GM23248 (cell line): ENCODE measurements at regions not wholly inside any gene's neighbourhood (a gene's known extent, or its start where the extent isn't known, plus 50 kb on each side); places are given as distances from the start of the nearest gene placed in this dataset.

ENCODE experiments used
- DNase-seq: peaks from one replicate; pipeline ENCODE4 v3.0.0-alpha.2; 2015
- H2AFZ ChIP-seq: fragments of 200-600 bp; sonication (generic); 2 replicates; pipeline ENCODE4 v1.6.1; 2016; ENCODE audit warnings: antibody characterized with exemption
- H3F3A ChIP-seq: fragments of 200-600 bp; sonication (generic); 2 replicates; pipeline ENCODE4 v1.6.1; 2016; ENCODE audit warnings: mild to moderate bottlenecking, antibody characterized with exemption, mixed run types; ENCODE audit not compliant: insufficient read depth
- H3K27ac ChIP-seq: fragments of 200-600 bp; sonication (generic); 2 replicates; pipeline ENCODE4 v1.5.1; 2016; ENCODE audit warnings: mild to moderate bottlenecking
- H3K27me3 ChIP-seq: fragments of 200-600 bp; sonication (generic); replicated peaks from 2 replicates; pipeline ENCODE4 v1.6.1; 2016; ENCODE audit warnings: mild to moderate bottlenecking; ENCODE audit not compliant: insufficient read depth
- H3K36me3 ChIP-seq: fragments of 200-600 bp; sonication (generic); 2 replicates; pipeline ENCODE4 v1.6.1; 2016; ENCODE audit warnings: low read depth, mild to moderate bottlenecking
- H3K4me1 ChIP-seq: fragments of 200-600 bp; sonication (generic); 2 replicates; pipeline ENCODE4 v1.6.1; 2016; ENCODE audit warnings: mild to moderate bottlenecking; ENCODE audit not compliant: insufficient read depth
- H3K4me2 ChIP-seq: fragments of 200-600 bp; sonication (generic); one replicate; pipeline ENCODE4 v1.6.1; 2016; ENCODE audit warnings: mild to moderate bottlenecking; ENCODE audit not compliant: unreplicated experiment
- H3K4me3 ChIP-seq: fragments of 200-600 bp; sonication (generic); 2 replicates; pipeline ENCODE4 v1.5.1; 2016; ENCODE audit warnings: mild to moderate bottlenecking
- H3K79me2 ChIP-seq: fragments of 200-600 bp; sonication (generic); 2 replicates; pipeline ENCODE4 v1.6.1; 2016; ENCODE audit warnings: mild to moderate bottlenecking; ENCODE audit not compliant: insufficient read depth
- H3K9ac ChIP-seq: fragments of 200-600 bp; sonication (generic); 2 replicates; pipeline ENCODE4 v1.6.1; 2016; ENCODE audit warnings: mild to moderate bottlenecking
- H3K9me2 ChIP-seq: fragments of 200-600 bp; sonication (generic); 2 replicates; pipeline ENCODE4 v1.6.1; 2016; ENCODE audit warnings: mixed run types, mild to moderate bottlenecking, moderate library complexity; ENCODE audit not compliant: insufficient read depth
- H3K9me3 ChIP-seq: fragments of 200-600 bp; sonication (generic); one replicate; pipeline ENCODE4 v1.6.1; 2017; ENCODE audit warnings: low read depth
- H4K20me1 ChIP-seq: fragments of 200-600 bp; sonication (generic); 2 replicates; pipeline ENCODE4 v1.6.0; 2016; ENCODE audit not compliant: insufficient read depth
- EZH2 ChIP-seq: fragments of 200-600 bp; sonication (generic); IDR thresholded peaks from 2 replicates; pipeline ENCODE4 v1.6.1; 2018; ENCODE audit warnings: antibody characterized with exemption, mild to moderate bottlenecking; ENCODE audit not compliant: insufficient read depth, poor library complexity, severe bottlenecking
- EZH2phosphoT487 ChIP-seq: fragments of 200-600 bp; sonication (generic); IDR thresholded peaks from 2 replicates; pipeline ENCODE4 v1.6.1; 2018; ENCODE audit warnings: antibody characterized with exemption, moderate library complexity, mild to moderate bottlenecking, low read depth; ENCODE audit not compliant: insufficient read depth
- WGBS, 2 experiments: methylation state at CpG; one replicate each; pipeline ENCODE4 v1.1.6; 2015 to 2017; ENCODE audit warnings: low lambda C conversion rate in 2 of 2, low coverage in 1 of 2; ENCODE audit errors: missing lambda C conversion rate in 2 of 2; 5-methylcytosine and 5-hydroxymethylcytosine counted together
- in situ Hi-C: fragments of 300-500 bp; cut with MboI; formaldehyde crosslinking; loops from 2 replicates; pipeline ENCODE4 v1.15.0; 2020

DNA sequence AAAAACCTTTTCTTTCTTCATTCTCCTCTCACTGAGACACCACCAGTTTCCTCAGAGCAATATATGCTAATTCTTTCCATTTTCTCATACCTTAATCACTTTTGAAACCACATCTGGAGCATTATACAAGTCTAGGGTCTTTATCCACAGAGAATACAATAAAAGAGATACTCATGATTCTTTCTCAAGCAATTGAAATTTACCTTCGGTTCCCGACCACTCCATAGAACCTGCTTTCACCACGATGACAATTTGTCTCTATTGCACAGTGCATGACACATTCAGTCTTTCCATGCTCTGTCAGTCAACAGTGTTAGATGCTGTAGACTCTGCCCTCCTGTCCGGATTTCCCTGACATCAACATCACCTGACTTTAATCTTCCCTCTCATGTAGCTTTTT is 409.3 kb upstream of the NWD2 start:
- Histone ChIP-seq H4K20me1 (no peaks in the 10 kb centered on the region; the same call in 1 of the 2 replicates), H3K9ac (no peak overlapping the region), H3K27ac (no peak overlapping the region), H3K27me3 (no peaks in the 10 kb centered on the region), H3K79me2 (no peaks in the 10 kb centered on the region), H3K9me2 (no peaks in the 10 kb centered on the region), H3F3A (no peaks in the 10 kb centered on the region), H3K36me3 (no peaks in the 10 kb centered on the region), H2AFZ (no peak overlapping the region), H3K9me3 (no peaks in the 10 kb centered on the region), H3K4me1 (no peaks in the 10 kb centered on the region), H3K4me2 (no peak overlapping the region), H3K4me3 (no peak overlapping the region)
- no peak for DNase-seq
- in situ Hi-C loops, result no loop called here
- WGBS, 2 experiments, result 15 to 18% methylated on average over 4 of the region's 4 CpGs
- TF ChIP-seq EZH2phosphoT487 (no peak), EZH2 (no peak)

DNA sequence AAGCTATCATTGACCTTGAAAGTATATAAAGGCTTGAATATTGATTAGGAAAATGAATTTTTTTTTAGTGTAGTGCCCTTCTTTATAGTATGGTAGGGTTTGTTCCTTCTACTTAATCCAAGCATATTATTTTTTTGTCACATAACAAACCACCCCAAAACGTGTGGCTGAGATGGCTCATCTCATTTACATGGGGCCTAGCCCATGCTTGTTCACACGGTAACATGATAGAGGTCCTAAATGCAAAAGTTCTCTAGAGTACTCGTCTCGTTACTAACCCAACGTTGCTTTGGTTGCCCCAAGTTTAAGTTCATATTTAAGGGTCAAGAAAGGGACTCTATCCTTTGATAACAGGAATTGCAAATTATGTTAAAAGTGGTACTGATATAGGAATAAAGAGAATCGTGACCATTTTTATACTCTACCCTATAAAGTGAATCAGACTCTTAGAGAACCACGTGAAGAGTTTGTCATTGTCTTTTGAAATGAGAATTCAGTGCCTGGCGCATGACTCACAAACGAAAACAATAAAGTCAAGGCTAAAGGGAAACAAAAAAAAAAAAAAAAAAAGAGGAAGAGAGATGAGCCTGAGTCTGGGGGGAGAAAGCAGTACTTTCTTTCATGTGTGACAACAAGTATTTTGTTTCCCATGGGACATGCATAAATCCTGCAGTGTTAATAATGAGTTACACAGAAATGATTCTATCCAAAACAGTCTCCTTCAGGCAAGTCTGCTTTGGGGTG is 402.8 kb upstream of the NWD2 start:
- Histone ChIP-seq H3K36me3 (no peaks in the 10 kb centered on the region), H3K9ac (no peak overlapping the region), H3K27ac (no peak overlapping the region), H2AFZ (no peak overlapping the region), H4K20me1 (no peaks in the 10 kb centered on the region), H3K27me3 (no peaks in the 10 kb centered on the region), H3K9me2 (no peaks in the 10 kb centered on the region), H3K79me2 (no peaks in the 10 kb centered on the region), H3K4me3 (no peak overlapping the region), H3K9me3 (no peaks in the 10 kb centered on the region), H3K4me1 (no peaks in the 10 kb centered on the region), H3K4me2 (no peak overlapping the region), H3F3A (no peaks in the 10 kb centered on the region)
- in situ Hi-C loops, result no loop called here
- TF ChIP-seq EZH2, result no peak
- no peak for TF ChIP-seq EZH2phosphoT487
- no peak for DNase-seq
- WGBS, 2 experiments, result 36 to 39% methylated on average over 9 of the region's 9 CpGs

GRCh38 chr4:36844448-36844847 is 400.1 kb upstream of the NWD2 start:
- H3K4me1 ChIP-seq, result no peaks in the 10 kb centered on the region
- no peak overlapping the region for H3K9ac ChIP-seq
- no peaks in the 10 kb centered on the region for H3F3A ChIP-seq
- no peaks in the 10 kb centered on the region for H3K36me3 ChIP-seq
- H3K79me2 ChIP-seq, result no peaks in the 10 kb centered on the region
- no peaks in the 10 kb centered on the region for H4K20me1 ChIP-seq
- H3K9me2 ChIP-seq, result no peaks in the 10 kb centered on the region
- H3K4me2 ChIP-seq, result no peak overlapping the region
- H3K27me3 ChIP-seq, result no peaks in the 10 kb centered on the region
- no peaks in the 10 kb centered on the region for H3K9me3 ChIP-seq
- no peak overlapping the region for H3K4me3 ChIP-seq
- DNase-seq, result no peak
- H2AFZ ChIP-seq, result no peak overlapping the region
- in situ Hi-C loops, result no loop called here
- no peak for TF ChIP-seq EZH2phosphoT487
- no peak for TF ChIP-seq EZH2
- H3K27ac ChIP-seq, result no peak overlapping the region

DNA sequence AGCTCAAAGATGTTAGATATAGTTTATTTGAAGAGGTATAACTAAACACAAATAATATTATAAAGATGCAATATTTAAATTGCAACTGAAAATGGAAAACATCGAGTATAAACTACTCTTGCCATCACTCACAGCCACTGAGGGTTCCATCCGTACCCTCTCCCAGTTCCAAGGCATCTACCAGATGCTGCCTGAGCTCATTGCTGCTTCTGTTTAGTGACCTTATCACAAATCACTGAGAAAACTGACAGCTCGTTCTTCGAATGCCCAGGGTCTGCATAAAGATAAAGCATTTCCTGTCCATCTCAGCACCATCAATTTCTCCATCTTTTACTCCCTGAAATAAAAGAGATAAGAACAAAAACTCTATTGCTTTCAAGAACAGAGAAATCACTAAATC is 391.7 kb upstream of the NWD2 start:
- H3K36me3 ChIP-seq, result no peaks in the 10 kb centered on the region
- H3K4me3 ChIP-seq, result no peak overlapping the region
- no peaks in the 10 kb centered on the region for H3K27me3 ChIP-seq
- no peak for DNase-seq
- no peaks in the 10 kb centered on the region for H3K9me3 ChIP-seq
- H4K20me1 ChIP-seq, result no peaks in the 10 kb centered on the region
- no peak overlapping the region for H3K9ac ChIP-seq
- no peaks in the 10 kb centered on the region for H3K79me2 ChIP-seq
- H3K9me2 ChIP-seq, result no peaks in the 10 kb centered on the region
- H3F3A ChIP-seq, result no peaks in the 10 kb centered on the region
- H3K27ac ChIP-seq, result no peak overlapping the region
- no peak for TF ChIP-seq EZH2
- TF ChIP-seq EZH2phosphoT487, result no peak
- no peak overlapping the region for H3K4me2 ChIP-seq
- no peak overlapping the region for H2AFZ ChIP-seq
- in situ Hi-C loops, result no loop called here
- 1 to 11% methylated on average over 4 of the region's 4 CpGs for WGBS, 2 experiments
- no peaks in the 10 kb centered on the region for H3K4me1 ChIP-seq

GRCh38 chr4:36854554-36854953 is 390.0 kb upstream of the NWD2 start:
- WGBS, 2 experiments, result 0 to 2% methylated on average over 5 of the region's 5 CpGs
- Histone ChIP-seq H2AFZ (no peak overlapping the region), H3K9me2 (no peaks in the 10 kb centered on the region), H3K4me2 (no peak overlapping the region), H3K27me3 (no peaks in the 10 kb centered on the region), H3F3A (no peaks in the 10 kb centered on the region), H3K4me1 (no peaks in the 10 kb centered on the region), H3K27ac (no peak overlapping the region), H3K36me3 (no peaks in the 10 kb centered on the region), H3K9me3 (no peaks in the 10 kb centered on the region), H3K9ac (no peak overlapping the region), H3K79me2 (no peaks in the 10 kb centered on the region), H3K4me3 (no peak overlapping the region), H4K20me1 (no peaks in the 10 kb centered on the region)
- no peak for DNase-seq
- TF ChIP-seq EZH2phosphoT487 (no peak), EZH2 (no peak)
- in situ Hi-C loops, result no loop called here
